GM21381 (cell line): ENCODE measurements at regions not wholly inside any gene's neighbourhood (a gene's known extent, or its start where the extent isn't known, plus 50 kb on each side); places are given as distances from the start of the nearest gene placed in this dataset.
"Not testable (repeated sequence)": the region's sequence is repeated elsewhere in the genome, so short reads cannot be mapped to it uniquely, and the experiment has no call there.

Experiments used
- ATAC-seq: cut with Tn5 transposase; IDR thresholded peaks from one replicate; pipeline ENCODE4 v1.9.1; 2021; ENCODE audit warnings: mild to moderate bottlenecking, moderate library complexity; ENCODE audit not compliant: unreplicated experiment

- ATAC-seq, result no peak
Observed at GRCh38 chr3:181971424-181971823, 259.7 kb downstream of the SOX2 start.

- ATAC-seq, result no peak
Observed at GRCh38 chr3:181974198-181974597, 262.5 kb downstream of the SOX2 start.

DNA sequence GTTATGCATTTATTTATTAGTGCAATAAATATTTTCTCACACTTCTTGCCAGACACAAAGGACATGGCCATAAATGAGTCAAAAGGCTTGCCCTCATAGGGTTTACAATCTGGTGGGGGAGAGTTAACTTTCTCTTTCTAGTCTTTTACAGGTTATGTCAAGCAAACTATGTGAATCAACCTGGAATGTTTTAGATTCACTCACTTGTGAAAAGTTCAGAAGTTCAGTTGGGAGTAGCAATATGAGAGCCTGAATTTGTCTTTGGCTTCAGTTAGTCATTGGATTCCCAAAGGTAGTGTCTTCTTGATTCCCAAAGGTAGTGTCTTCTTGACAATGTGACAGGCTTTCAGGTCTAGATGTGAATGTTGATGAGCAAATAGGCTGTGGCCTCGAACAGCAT, 264.8 kb downstream of the SOX2 start:
- ATAC-seq, result no peak

DNA sequence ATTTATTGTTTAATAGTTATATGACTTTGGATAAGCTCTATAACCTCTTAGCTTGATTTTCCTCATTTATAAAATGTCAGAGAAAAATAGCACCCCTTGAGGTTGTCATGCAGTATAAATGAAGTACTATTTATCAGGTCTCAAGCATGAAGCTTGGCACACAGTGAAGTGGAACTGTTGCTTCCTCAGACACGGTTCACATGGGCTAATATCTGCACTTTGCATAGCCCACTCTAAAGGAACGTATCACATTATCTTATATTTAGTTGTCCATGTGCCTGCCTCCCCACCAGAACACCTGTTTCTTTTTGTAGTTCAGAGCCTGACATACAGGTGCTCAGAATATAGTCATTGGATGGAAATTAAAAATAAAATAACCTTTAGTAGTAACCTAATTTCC, 273.7 kb downstream of the SOX2 start:
- ATAC-seq, result no peak

DNA sequence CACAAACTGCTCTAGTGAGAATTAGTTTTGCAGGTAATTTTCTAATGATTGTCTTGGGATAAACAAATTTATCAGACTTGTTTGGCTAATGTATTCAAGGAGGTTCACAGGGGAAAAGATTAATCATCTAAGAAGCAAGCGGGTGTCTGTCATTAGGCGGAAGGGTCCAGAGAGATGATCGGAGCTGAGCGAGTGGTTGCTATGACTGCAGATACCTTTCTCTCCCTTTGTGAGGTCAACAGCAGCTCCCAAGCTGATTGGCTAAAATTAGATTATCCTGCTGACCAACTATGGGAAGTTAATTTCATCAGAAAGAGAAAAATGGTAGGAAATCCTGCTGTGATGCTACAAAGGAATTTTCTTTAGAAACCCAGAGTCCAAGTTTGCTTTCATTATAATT, 276.0 kb downstream of the SOX2 start:
- no peak for ATAC-seq

DNA sequence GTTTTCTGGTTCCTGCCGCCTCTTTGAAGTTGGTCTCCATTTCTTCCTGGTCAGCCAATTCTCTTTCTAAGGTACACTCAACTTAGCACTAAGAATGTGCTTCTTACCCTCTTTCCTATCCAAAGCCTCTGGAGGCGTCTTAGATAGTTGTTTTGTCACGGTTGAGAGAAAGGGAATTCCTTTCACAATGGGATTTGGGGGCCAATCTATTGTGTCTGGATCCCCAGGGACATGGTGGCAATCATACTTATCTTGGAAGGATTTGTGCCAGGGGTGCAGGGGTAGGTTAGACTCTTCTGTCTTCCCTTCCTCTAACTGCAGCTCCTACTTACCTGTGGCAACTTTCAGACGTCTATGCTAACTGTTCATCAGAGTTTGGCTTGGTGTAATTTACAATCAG, 287.1 kb downstream of the SOX2 start:
- no peak for ATAC-seq

- no peak for ATAC-seq
Observed at GRCh38 chr3:181999314-181999713, 287.6 kb downstream of the SOX2 start.

DNA sequence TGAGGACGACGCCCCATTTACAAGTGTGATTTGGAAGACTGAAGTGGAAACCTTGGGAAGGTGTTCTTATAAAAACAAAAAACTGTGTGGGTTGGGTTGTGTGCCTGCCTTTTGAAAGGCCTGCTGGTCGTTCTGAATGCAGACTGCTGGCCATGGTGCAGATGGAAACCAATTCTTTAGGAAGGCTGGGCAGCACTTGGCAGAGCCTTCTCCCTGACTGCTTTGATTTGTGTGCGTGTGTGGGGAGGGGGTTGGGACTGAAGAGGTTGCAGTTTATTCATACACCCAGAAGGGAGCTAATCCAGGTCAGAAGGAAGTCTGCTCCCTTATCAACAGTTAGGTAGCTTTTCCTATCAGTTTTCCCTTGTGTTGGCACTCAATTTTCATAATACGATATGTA, 288.7 kb downstream of the SOX2 start:
- no peak for ATAC-seq

- ATAC-seq, result no peak
Observed at GRCh38 chr3:182005219-182005618, 293.5 kb downstream of the SOX2 start.

DNA sequence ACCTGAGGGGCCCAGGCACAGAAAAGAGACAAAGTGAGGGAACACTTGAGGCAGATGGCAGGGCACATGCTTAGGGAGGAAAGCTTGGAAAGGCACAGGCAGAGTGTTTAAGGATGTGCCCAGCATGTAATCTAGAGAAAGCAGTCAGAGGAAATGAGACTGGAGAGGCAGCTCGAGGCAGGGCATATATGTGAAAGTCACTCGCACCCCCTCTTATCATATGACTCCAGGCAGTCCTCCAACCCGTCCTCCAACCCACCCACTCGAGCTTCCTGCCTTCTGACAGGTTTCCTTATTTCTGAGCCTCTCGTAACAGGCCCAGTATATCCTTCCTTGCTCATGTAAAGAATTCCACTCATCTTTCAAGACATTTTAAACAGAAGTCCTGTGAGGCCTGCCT, 294.0 kb downstream of the SOX2 start:
- ATAC-seq, result no peak

DNA sequence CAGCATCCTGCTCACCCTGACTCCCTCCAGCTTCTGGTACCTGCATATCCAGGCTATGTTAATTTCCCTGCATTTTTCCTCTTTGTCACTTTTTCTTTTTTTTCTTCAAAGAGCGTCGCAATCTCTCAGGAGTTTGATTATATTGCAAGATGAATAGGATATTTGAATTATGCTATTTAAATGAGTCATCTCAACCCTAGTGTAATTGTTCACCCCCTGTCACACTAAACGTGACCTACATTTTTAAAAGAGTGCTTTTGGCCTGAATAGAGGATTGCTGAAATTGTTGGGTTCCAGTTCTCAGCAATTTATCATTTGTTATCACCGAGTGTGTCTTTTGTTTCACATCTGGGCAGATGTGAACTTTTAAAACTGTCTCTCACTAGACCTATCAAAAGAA, 294.7 kb downstream of the SOX2 start:
- no peak for ATAC-seq

- no peak for ATAC-seq
Observed at GRCh38 chr3:182007441-182007840, 295.7 kb downstream of the SOX2 start.

- ATAC-seq, result no peak
Observed at GRCh38 chr3:182018361-182018760, 306.6 kb downstream of the SOX2 start.

DNA sequence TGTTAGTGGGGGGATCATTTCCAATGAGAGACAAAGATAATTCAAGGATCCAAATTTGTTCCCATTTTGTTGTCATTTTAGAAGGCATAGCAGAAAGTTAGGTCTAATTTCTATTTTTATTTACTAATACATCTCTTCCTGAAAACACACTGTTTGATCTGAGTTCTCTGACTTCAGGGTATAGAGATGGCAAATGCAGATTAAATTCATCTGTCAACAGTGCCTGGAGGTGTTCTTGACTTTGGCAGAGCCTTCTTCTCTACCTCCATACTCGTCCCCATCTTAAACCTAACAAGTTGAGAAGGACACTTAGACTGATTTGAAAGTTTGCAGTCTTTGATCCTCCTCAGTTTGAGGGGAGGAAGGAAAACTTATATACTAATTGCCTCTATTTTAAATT, 308.2 kb downstream of the SOX2 start:
- no peak for ATAC-seq

DNA sequence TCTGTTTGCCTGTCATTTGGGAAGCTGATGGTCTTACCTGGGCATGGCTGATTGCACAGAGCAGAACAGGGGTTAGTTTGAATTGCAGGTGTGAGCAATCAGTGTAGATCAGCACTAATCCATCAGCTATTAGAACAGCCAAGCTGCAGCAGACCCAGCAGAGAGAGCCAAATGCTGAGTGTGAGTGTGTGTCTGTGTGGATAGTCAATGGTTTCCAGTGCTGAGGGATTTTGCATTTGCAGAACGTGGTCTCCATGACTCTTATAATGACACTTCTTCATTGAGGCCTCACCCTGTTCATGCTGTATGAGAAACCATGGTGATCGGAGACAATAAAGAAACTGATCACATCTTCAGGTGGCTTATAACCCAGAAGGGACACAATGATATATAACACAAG, 312.1 kb downstream of the SOX2 start:
- ATAC-seq, result no peak

DNA sequence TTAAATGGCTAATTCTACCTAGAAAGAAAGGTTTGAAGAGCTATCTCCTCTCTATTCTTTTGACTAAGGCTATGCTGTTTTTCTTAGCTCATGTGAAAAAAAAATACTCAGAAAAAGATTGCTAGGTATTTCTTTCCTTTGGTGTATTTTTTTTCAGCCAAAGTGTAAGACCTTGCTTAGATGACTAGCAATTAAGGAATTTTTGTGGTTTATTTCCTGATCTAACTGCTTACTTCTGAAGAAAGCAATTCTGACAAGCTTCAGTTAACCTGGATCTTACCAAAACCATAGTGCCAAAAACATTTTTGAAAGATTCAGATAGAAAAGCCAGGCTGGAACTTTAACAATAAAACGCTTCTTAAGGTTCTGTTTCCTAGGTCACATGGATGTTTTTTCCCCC, 315.6 kb downstream of the SOX2 start:
- ATAC-seq, result no peak

GRCh38 chr3:182028081-182028480, 316.4 kb downstream of the SOX2 start:
- ATAC-seq, result no peak

GRCh38 chr3:182034231-182034630, 322.5 kb downstream of the SOX2 start:
- not testable (repeated sequence) for ATAC-seq

DNA sequence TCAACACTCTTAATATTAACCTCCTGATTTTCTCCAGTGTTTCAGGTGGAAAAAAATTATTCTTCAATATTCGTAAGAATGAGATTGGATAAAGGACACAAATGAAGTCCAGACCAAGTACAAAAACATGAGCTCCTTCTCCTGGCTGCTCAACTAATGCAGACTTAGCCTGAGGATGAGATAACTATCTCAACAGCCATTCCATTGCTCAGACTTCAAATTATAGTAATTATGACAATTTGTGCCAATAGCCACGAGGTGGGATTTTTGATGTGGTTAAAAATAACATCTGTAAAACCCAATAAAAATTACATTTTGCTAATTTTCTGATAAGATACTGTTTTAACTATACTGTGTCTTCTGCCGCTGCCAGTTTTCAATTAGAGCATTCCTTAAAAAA, 323.6 kb downstream of the SOX2 start:
- no peak for ATAC-seq

DNA sequence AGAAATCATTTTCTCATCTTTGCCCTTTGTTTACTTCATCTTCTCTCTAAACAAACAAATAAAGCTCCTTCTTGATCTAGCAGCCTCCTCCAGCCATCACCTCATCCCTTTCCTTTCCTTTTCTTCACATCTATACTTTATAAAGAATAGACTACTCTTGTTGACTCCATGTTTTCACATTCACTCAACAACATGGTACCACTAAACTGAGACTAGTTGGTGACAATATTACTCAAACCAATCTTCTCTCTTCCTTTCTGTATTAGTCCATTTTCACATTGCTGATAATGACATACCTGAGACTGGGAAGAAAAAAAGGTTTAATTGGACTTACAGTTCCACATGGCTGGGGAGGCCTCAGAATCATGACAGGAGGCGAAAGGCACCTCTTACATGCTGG, 324.7 kb downstream of the SOX2 start:
- no peak for ATAC-seq

GRCh38 chr3:182041668-182042291, 330.1 kb downstream of the SOX2 start:
- ATAC-seq, result no peak

DNA sequence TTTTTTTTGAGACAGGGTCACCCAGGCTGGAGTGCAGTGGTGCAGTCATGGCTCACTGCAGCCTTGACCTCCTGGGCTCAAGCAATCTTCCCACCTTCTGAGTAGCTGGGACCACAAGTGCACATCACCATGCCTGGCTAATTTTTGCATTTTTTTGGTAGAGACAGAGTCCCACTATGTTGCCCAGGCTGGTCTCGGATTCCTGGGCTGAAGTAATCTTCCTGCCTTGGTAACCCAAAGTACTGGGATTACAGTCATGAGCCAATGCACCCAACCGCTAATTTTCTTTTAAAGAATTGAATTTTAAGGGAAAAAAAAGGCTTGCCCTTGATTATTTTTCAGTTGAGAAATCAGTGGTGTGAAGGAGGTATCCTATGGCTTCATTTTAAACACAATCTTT, 334.0 kb downstream of the SOX2 start:
- no peak for ATAC-seq

- ATAC-seq, result no peak
Observed at GRCh38 chr3:182046166-182046764, 334.5 kb downstream of the SOX2 start.
